GM12878 (cell line): ENCODE measurements at regions not wholly inside any gene's neighbourhood (a gene's known extent, or its start where the extent isn't known, plus 50 kb on each side); places are given as distances from the start of the nearest gene placed in this dataset.

Experiments
- ATAC-seq: fragments of 200-7000 bp; cut with Tn5 transposase; 3 replicates; pipeline ENCODE4 v1.9.1; 2020; ENCODE audit warnings: mild to moderate bottlenecking, moderate library complexity
- BruUV-seq: library from RNA; stranded (reverse); fragments of 400-500 nt; replicated peaks from 2 replicates; lab custom pipeline; 2021; lab: Mats Ljungman, UMichigan
- CTCF ChIA-PET: fragments of 300-600 bp; sonication (Branson Sonifier 250); formaldehyde crosslinking; extraction: SDS; loops from one replicate; lab custom pipeline; 2021; ENCODE audit warnings: inconsistent platforms; lab: Yijun Ruan, JAX
- POLR2A ChIA-PET: fragments of 350-600 bp; formaldehyde crosslinking; extraction: SDS; loops from one replicate; lab custom pipeline; 2021; ENCODE audit warnings: inconsistent platforms; lab: Charles Lee
- RAD21 ChIA-PET: fragments of 300-600 bp; sonication (Branson Sonifier 250); formaldehyde crosslinking; loops from one replicate; lab custom pipeline; 2023; ENCODE audit warnings: antibody characterized with exemption; ENCODE audit not compliant: unreplicated experiment; lab: Charles Lee
- SMC1A ChIA-PET: fragments of 300-600 bp; sonication (Branson Sonifier 250); formaldehyde crosslinking; loops from one replicate; lab custom pipeline; 2023; ENCODE audit not compliant: unreplicated experiment, uncharacterized antibody; lab: Charles Lee
- DNase-seq: peaks from one replicate; pipeline ENCODE4 v3.0.0-alpha.2; 2011; ENCODE audit warnings: low read depth, low spot score
- FAIRE-seq: peaks from 3 replicates; lab custom pipeline; 2011; peaks lifted over from hg19 to GRCh38; lab: Jason Lieb, UNC
- H2AFZ ChIP-seq: 2 replicates; pipeline ENCODE4 v1.6.0; 2011; ENCODE audit warnings: low read depth, low read length, control low read depth; ENCODE audit not compliant: control insufficient read depth
- H3K27ac ChIP-seq: 2 replicates; pipeline ENCODE4 v1.5.1; 2011; ENCODE audit warnings: control low read depth; ENCODE audit not compliant: control insufficient read depth, insufficient read depth
- H3K27me3 ChIP-seq, 2 experiments: replicated peaks in 1 of 2; 2 replicates each; pipeline versions ENCODE4 v1.6.0 to v1.6.1; 2011; ENCODE audit warnings: low read length in 1 of 2; ENCODE audit not compliant: control insufficient read depth in 2 of 2, insufficient read depth in 2 of 2
- H3K36me3 ChIP-seq, 2 experiments: 2 replicates each; pipeline ENCODE4 v1.5.1; 2011; ENCODE audit warnings: low read length in 1 of 2; ENCODE audit not compliant: control insufficient read depth in 2 of 2, insufficient read depth in 2 of 2
- H3K4me1 ChIP-seq: 2 replicates; pipeline ENCODE4 v1.6.1; 2011; ENCODE audit warnings: mild to moderate bottlenecking, low read length, moderate library complexity, mixed read lengths; ENCODE audit not compliant: control insufficient read depth, insufficient read depth
- H3K4me2 ChIP-seq: 2 replicates; pipeline ENCODE4 v1.6.0; 2011; ENCODE audit warnings: control low read depth; ENCODE audit not compliant: control insufficient read depth, insufficient read depth
- H3K4me3 ChIP-seq: fragments of 200-600 bp; sonication (generic); 2 replicates; pipeline ENCODE4 v1.5.1; 2016
- H3K79me2 ChIP-seq: 2 replicates; pipeline ENCODE4 v1.6.0; 2011; ENCODE audit warnings: low read length; ENCODE audit not compliant: control insufficient read depth, insufficient read depth
- H3K9ac ChIP-seq: 2 replicates; pipeline ENCODE4 v1.8.0; 2011; ENCODE audit warnings: low read length, control low read depth, mixed read lengths; ENCODE audit not compliant: control insufficient read depth, insufficient read depth
- H3K9me3 ChIP-seq: replicated peaks from 3 replicates; pipeline ENCODE4 v1.5.1; 2011; ENCODE audit warnings: mild to moderate bottlenecking, low read length; ENCODE audit not compliant: control insufficient read depth, insufficient read depth
- H4K20me1 ChIP-seq: 2 replicates; pipeline ENCODE4 v1.6.0; 2011; ENCODE audit not compliant: control insufficient read depth, insufficient read depth
- BCLAF1 ChIP-seq: fragments of 450-650 bp; IDR thresholded peaks from 2 replicates; pipeline ENCODE4 v1.6.1; 2017; ENCODE audit warnings: antibody characterized with exemption, mild to moderate bottlenecking, moderate library complexity
- POU2F2 ChIP-seq: IDR thresholded peaks from 3 replicates; pipeline ENCODE4 v1.6.1; 2011; ENCODE audit warnings: low read depth, mild to moderate bottlenecking, low read length, borderline replicate concordance
- STAT3 ChIP-seq: IDR thresholded peaks from 2 replicates; pipeline ENCODE4 v1.6.1; 2011; ENCODE audit warnings: low read depth, low read length, improper control_type of control experiment
- WGBS: methylation state at CpG from one replicate; pipeline ENCODE4 v1.1.6; 2016; ENCODE audit warnings: low lambda C conversion rate; ENCODE audit not compliant: insufficient replicate concordance, insufficient coverage; ENCODE audit errors: missing lambda C conversion rate; 5-methylcytosine and 5-hydroxymethylcytosine counted together
- in situ Hi-C: fragments of 300-500 bp; cut with MboI; formaldehyde crosslinking; loops from 9 replicates; pipeline ENCODE4 v1.14.3; 2018; ENCODE audit warnings: mixed read lengths
- intact Hi-C: fragments of 100-400 bp; cut with micrococcal nuclease; formaldehyde crosslinking; loops from one replicate; pipeline ENCODE4 v1.14.2; 2022; ENCODE audit not compliant: unreplicated experiment

- intact Hi-C loops = no loop called here
- H3K27ac ChIP-seq = no peak overlapping the region
- no TSS peak for BruUV-seq
- no peak overlapping the region for H3K4me2 ChIP-seq
- no peaks in the 10 kb centered on the region for H4K20me1 ChIP-seq
- ChIA-PET CTCF (no interaction called here), SMC1A (no interaction called here), POLR2A (no interaction called here), RAD21 (no interaction called here)
- H3K36me3 ChIP-seq = no peaks in the 10 kb centered on the region
- H2AFZ ChIP-seq = no peak overlapping the region
- H3K27me3 ChIP-seq = no peaks in the 10 kb centered on the region
- H3K9me3 ChIP-seq = no peaks in the 10 kb centered on the region
- no peak overlapping the region for H3K4me3 ChIP-seq
- DNase-seq (no peak), FAIRE-seq (no peak), ATAC-seq (no peak)
- in situ Hi-C loops = no loop called here
- H3K9ac ChIP-seq = no peak overlapping the region
- no peaks in the 10 kb centered on the region for H3K79me2 ChIP-seq
- no peaks in the 10 kb centered on the region for H3K4me1 ChIP-seq
- 11% methylated on average over 12 of the region's 12 CpGs for whole genome bisulfite sequencing
- TF ChIP-seq POU2F2 (no peak), STAT3 (no peak), BCLAF1 (no peak)
Observed at GRCh38 chr21:28633839-28634555, 358.7 kb downstream of the LTN1 start.
